ENCODE measurements at regions not wholly inside any gene's neighbourhood (a gene's known extent, or its start where the extent isn't known, plus 50 kb on each side); places are given as distances from the start of the nearest gene placed in this dataset.
A peak's percentile ranks its signal among the peaks of the same experiment; 100 is the strongest.

- intact Hi-C loops (cut with DNase I; ENCODE audit: low total_unique reads), result loop anchor here (5.0 kb wide), 1 partner anchor 269 kb away; no protein-coding TSS in a partner anchor
- 76 to 80% methylated on average over 5 of the region's 5 CpGs for WGBS, 2 donors
- DNase-seq (ENCODE audit: low spot score in 2 of 2), result no peak
- TF ChIP-seq POLR2A (IDR thresholded peaks at IDR 0.05), result no peak
- TF ChIP-seq CTCF (IDR thresholded peaks at IDR 0.05), result no peak
- no peak overlapping the region for H3K4me3 ChIP-seq (ENCODE audit: low read depth, poor library complexity, severe bottlenecking)
These were observed 51.0 kb upstream of the ENPP6 start for GRCh38 chr4:184268584-184269160.

GRCh38 chr4:184267673-184268583 is 50.3 kb upstream of the ENPP6 start:
- DNase-seq (ENCODE audit: low spot score in 2 of 2), result peak; percentile 41 to 83
- 59 to 65% methylated on average over 23 of the region's 23 CpGs for WGBS, 2 donors

More at GRCh38 chr4:184267673-184268583, 50.3 kb upstream of the ENPP6 start:
- no peak overlapping the region for H3K4me3 ChIP-seq (ENCODE audit: low read depth, poor library complexity, severe bottlenecking)
- intact Hi-C loops (cut with DNase I; ENCODE audit: low total_unique reads), result loop anchor here (5.0 kb wide), 1 partner anchor 269 kb away; no protein-coding TSS in a partner anchor
- TF ChIP-seq CTCF (IDR thresholded peaks at IDR 0.05), result no peak
- no peak for TF ChIP-seq POLR2A (IDR thresholded peaks at IDR 0.05)
